Suprapubic skin (tissue), 4 donors: ENCODE measurements at regions not wholly inside any gene's neighbourhood (a gene's known extent, or its start where the extent isn't known, plus 50 kb on each side); places are given as distances from the start of the nearest gene placed in this dataset.

Experiments used
- DNase-seq, 2 donors: peaks; one replicate each; pipeline ENCODE4 v3.0.0-alpha.2; 2019; ENCODE audit warnings: low spot score in 2 of 2
- H3K27ac ChIP-seq: fragments of 200-600 bp; sonication (generic); one replicate; pipeline ENCODE4 v1.5.1; 2019
- H3K27me3 ChIP-seq: fragments of 200-600 bp; sonication (generic); one replicate; pipeline ENCODE4 v1.5.1; 2019
- H3K36me3 ChIP-seq: fragments of 200-600 bp; sonication (generic); one replicate; pipeline ENCODE4 v1.5.1; 2019
- H3K4me1 ChIP-seq: fragments of 200-600 bp; sonication (generic); one replicate; pipeline ENCODE4 v1.5.1; 2019
- H3K4me3 ChIP-seq: fragments of 200-600 bp; sonication (generic); one replicate; pipeline ENCODE4 v1.5.1; 2019; ENCODE audit warnings: mild to moderate bottlenecking
- H3K9me3 ChIP-seq: fragments of 200-600 bp; sonication (generic); one replicate; pipeline ENCODE4 v1.5.1; 2019
- EP300 ChIP-seq: sonication (generic); formaldehyde crosslinking; IDR thresholded peaks from one replicate; pipeline ENCODE4 v1.6.1; 2017; ENCODE audit warnings: antibody characterized with exemption
- POLR2A ChIP-seq, 2 donors: fragments of 450-650 bp; IDR thresholded peaks; one replicate each; pipeline ENCODE4 v1.6.1; 2017; ENCODE audit warnings: antibody characterized with exemption in 2 of 2, mild to moderate bottlenecking in 2 of 2, moderate library complexity in 2 of 2
- POLR2AphosphoS5 ChIP-seq, 3 donors: sonication (generic); formaldehyde crosslinking; IDR thresholded peaks; one replicate each; pipeline ENCODE4 v1.6.1; 2017; ENCODE audit warnings: antibody characterized with exemption in 3 of 3
- WGBS: methylation state at CpG from one replicate; pipeline ENCODE4 v1.1.5; 2018; 5-methylcytosine and 5-hydroxymethylcytosine counted together
- TF ChIP-seq, protein P1 (sequence below), 2 donors: fragments of 200-600 bp in 1 of 2; fragments of 450-650 bp in 1 of 2; sonication (generic) in 1 of 2; IDR thresholded peaks; one replicate each; pipeline ENCODE4 v1.5.1; 2016 to 2019; ENCODE audit warnings: antibody characterized with exemption in 2 of 2, mild to moderate bottlenecking in 1 of 2, moderate library complexity in 1 of 2

DNA sequence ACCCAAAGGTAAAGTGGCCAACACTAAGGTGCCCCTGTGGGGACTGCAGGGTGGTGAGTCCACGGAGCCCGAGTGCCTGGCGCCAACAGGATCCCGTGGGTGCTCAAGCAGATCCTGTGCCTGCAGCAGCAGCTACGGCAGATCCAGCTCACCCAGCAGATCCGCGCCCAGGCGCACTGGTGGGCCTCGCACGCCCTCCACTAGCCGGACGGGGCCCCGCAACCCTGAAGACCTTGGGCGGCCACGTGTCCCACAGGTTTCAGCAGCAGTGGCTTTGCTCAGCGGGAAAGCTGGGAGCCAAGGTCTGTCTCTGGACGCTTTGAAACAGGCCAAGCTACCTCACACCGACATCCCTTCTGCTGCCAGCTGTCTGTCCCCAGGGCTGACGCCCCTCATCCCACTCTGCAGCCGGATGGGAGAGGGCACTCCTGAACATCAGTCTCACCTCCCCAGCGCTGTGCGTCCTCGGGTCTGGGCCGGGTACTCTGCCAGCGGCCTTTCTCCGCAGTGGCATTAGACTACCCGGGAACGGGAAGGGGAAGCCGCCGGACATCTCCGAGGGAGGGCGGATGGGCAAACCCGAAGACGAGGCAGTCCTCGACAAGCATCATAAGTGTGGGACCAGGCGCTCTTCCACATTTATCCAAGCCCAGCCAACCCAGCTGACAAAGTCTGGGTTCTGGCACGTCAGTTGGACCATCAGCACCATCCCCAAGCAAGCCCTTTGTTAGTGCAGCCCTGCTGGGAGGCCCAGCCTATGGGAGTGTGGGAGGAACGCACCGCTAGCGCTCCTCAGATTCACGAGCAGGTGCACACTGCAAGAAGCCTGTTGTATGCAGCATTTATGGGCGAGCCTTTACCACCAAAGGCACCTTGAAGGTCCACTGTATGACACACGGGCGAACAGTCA, 212.6 kb upstream of the UBE2E2 start:
- Histone ChIP-seq H3K36me3 (no peaks in the 10 kb centered on the region), H3K4me3 (no peak overlapping the region), H3K27me3 (no peaks in the 10 kb centered on the region), H3K27ac (no peak overlapping the region), H3K9me3 (no peaks in the 10 kb centered on the region), H3K4me1 (no peaks in the 10 kb centered on the region)
- 95% methylated on average over 16 of the region's 44 CpGs for WGBS
- TF ChIP-seq EP300 (no peak), POLR2A (IDR thresholded peaks at IDR 0.05) (no peak)
- TF ChIP-seq, protein P1, sequence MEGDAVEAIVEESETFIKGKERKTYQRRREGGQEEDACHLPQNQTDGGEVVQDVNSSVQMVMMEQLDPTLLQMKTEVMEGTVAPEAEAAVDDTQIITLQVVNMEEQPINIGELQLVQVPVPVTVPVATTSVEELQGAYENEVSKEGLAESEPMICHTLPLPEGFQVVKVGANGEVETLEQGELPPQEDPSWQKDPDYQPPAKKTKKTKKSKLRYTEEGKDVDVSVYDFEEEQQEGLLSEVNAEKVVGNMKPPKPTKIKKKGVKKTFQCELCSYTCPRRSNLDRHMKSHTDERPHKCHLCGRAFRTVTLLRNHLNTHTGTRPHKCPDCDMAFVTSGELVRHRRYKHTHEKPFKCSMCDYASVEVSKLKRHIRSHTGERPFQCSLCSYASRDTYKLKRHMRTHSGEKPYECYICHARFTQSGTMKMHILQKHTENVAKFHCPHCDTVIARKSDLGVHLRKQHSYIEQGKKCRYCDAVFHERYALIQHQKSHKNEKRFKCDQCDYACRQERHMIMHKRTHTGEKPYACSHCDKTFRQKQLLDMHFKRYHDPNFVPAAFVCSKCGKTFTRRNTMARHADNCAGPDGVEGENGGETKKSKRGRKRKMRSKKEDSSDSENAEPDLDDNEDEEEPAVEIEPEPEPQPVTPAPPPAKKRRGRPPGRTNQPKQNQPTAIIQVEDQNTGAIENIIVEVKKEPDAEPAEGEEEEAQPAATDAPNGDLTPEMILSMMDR (IDR thresholded peaks at IDR 0.05) = no peak
- DNase-seq = no peak

DNA sequence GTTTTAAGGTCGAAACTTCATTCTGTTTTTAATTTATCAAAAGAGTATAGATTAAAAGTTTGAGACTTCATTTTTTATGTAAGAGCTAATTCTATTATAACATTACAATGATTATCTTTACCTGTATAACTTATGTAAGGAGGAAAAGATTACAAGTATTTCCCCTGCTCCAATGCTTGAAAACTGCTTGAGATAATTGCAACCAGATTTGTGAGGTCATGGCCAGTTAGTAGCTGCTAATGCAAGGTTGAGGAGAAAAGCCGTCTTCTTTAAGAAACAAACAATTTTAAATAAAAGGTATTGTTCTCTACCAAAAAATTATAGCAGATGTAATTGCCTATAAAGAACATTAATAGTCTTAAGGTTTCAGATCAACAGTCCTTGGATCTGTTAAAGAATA, 208.3 kb upstream of the UBE2E2 start:
- Histone ChIP-seq H3K4me3 (no peak overlapping the region), H3K27me3 (no peaks in the 10 kb centered on the region), H3K27ac (no peak overlapping the region), H3K4me1 (no peaks in the 10 kb centered on the region), H3K9me3 (no peaks in the 10 kb centered on the region), H3K36me3 (no peaks in the 10 kb centered on the region)
- no peak for DNase-seq
- WGBS = 76% methylated on average over 2 of the region's 2 CpGs
- TF ChIP-seq POLR2AphosphoS5 (IDR thresholded peaks at IDR 0.05) (no peak), POLR2A (IDR thresholded peaks at IDR 0.05) (no peak), EP300 (no peak)
- TF ChIP-seq, protein P1 (IDR thresholded peaks at IDR 0.05) = no peak

DNA sequence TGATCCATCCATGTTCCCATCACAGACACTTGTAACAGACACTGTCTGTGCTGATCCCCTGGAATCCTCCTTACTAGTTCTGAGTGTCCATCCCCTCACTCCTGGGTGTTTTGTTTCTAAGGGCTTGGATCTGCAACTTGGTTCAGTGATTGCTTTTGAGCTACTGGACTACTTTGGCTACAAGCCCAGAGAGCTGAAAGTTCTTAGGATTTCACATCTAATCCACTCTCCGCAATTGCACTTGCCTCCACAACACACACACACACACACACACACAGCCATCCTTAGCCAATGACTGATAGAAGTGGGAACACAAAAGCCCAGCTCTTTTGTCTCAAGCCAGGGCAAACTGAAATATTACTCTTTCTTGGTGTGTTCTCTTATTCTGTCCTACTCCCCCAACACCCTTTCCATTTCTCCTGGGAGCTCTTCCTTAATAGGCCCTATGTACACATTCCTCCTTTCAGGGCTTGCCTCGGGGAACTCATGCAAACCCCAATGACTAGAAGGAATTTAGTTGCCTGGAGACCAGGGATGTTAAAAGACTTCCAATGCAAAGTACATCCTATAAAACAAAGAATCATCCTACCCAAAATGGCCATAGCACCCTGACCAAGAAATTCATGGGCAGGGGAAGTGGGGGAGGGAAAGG, 206.1 kb upstream of the UBE2E2 start:
- H3K9me3 ChIP-seq = no peaks in the 10 kb centered on the region
- WGBS = 66% methylated on average over 2 of the region's 2 CpGs
- no peak overlapping the region for H3K4me3 ChIP-seq
- no peaks in the 10 kb centered on the region for H3K36me3 ChIP-seq
- no peak for TF ChIP-seq POLR2AphosphoS5 (IDR thresholded peaks at IDR 0.05)
- no peak for TF ChIP-seq EP300
- TF ChIP-seq POLR2A (IDR thresholded peaks at IDR 0.05) = no peak
- TF ChIP-seq, protein P1 (IDR thresholded peaks at IDR 0.05) = no peak
- H3K4me1 ChIP-seq = no peaks in the 10 kb centered on the region
- no peak overlapping the region for H3K27ac ChIP-seq
- no peak for DNase-seq
- no peaks in the 10 kb centered on the region for H3K27me3 ChIP-seq

DNA sequence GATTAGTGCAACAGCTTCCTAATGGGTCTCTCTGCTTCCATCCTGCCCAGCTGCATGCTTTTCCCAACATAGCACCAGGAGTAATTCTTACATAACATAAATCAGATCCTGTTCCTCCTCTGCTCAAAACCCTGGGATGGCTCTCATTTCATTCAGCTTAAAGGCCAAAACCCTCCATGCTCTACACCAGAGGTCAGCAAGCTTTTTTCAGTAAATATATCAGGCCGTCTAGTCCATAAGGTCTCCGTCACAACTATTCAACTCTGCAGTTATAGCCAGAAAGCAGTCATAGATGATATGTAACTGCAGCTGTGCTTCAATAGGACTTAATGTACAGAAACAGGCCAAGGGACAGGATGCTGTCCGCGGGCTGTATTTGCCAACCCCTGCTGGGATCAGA, 202.8 kb upstream of the UBE2E2 start:
- 94% methylated on average over 4 of the region's 4 CpGs for WGBS

DNA sequence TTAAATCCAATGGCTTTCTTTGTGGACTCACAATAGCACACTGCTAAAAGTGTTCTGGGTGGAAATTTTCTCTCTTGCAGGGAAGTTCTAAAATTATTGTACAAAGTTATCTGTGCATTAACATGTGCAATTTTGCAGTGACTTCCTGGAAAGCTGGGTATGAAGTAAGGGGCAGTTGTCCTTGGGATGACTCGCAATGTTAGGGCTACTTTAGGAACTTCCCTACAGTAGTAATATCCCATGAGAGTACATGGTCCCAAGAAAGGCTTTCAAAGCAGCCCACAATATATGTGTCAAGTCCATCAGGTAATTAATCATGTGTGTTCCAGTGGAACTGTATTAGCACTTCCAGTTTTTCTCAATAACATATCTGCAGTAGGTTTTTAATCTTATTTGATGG, 201.0 kb upstream of the UBE2E2 start:
- H3K36me3 ChIP-seq = no peaks in the 10 kb centered on the region
- H3K9me3 ChIP-seq = no peaks in the 10 kb centered on the region
- TF ChIP-seq POLR2AphosphoS5 (IDR thresholded peaks at IDR 0.05) = no peak
- TF ChIP-seq POLR2A (IDR thresholded peaks at IDR 0.05) = no peak
- no peak for TF ChIP-seq EP300

More for the DNA sequence above, 202.8 kb upstream of the UBE2E2 start:
- no peak overlapping the region for H3K27ac ChIP-seq
- DNase-seq = no peak
- H3K27me3 ChIP-seq = no peaks in the 10 kb centered on the region
- TF ChIP-seq POLR2A (IDR thresholded peaks at IDR 0.05) = no peak
- TF ChIP-seq EP300 = no peak
- H3K9me3 ChIP-seq = no peaks in the 10 kb centered on the region
- H3K4me1 ChIP-seq = no peaks in the 10 kb centered on the region
- no peaks in the 10 kb centered on the region for H3K36me3 ChIP-seq
- no peak overlapping the region for H3K4me3 ChIP-seq

More for the DNA sequence above, 201.0 kb upstream of the UBE2E2 start:
- H3K27me3 ChIP-seq = no peaks in the 10 kb centered on the region
- WGBS = 93% methylated on average over 1 of the region's 1 CpG
- no peak overlapping the region for H3K27ac ChIP-seq
- DNase-seq = no peak
- no peak overlapping the region for H3K4me3 ChIP-seq
- H3K4me1 ChIP-seq = no peaks in the 10 kb centered on the region
